HG03460 (cell line): ENCODE measurements at regions not wholly inside any gene's neighbourhood (a gene's known extent, or its start where the extent isn't known, plus 50 kb on each side); places are given as distances from the start of the nearest gene placed in this dataset.
"Not testable (repeated sequence)": the region's sequence is repeated elsewhere in the genome, so short reads cannot be mapped to it uniquely, and the experiment has no call there.

ENCODE experiments used
- ATAC-seq: cut with Tn5 transposase; IDR thresholded peaks from one replicate; pipeline ENCODE4 v1.9.1; 2021; ENCODE audit not compliant: unreplicated experiment

- no peak for ATAC-seq
Observed at GRCh38 chr1:242662886-242663285, 138.4 kb upstream of the PLD5 start.

GRCh38 chr1:242653772-242654171, 129.3 kb upstream of the PLD5 start:
- not testable (repeated sequence) for ATAC-seq

GRCh38 chr1:242651817-242652216, 127.3 kb upstream of the PLD5 start:
- no peak for ATAC-seq

GRCh38 chr1:242641461-242641860, 117.0 kb upstream of the PLD5 start:
- no peak for ATAC-seq

- ATAC-seq = no peak
Observed at GRCh38 chr1:242639104-242639503, 114.6 kb upstream of the PLD5 start.

- no peak for ATAC-seq
Observed at GRCh38 chr1:242634732-242635131, 110.2 kb upstream of the PLD5 start.

GRCh38 chr1:242629396-242629795, 104.9 kb upstream of the PLD5 start:
- no peak for ATAC-seq

GRCh38 chr1:242623756-242624155, 99.3 kb upstream of the PLD5 start:
- no peak for ATAC-seq

GRCh38 chr1:242623119-242623518, 98.6 kb upstream of the PLD5 start:
- no peak for ATAC-seq

GRCh38 chr1:242613266-242613815, 88.8 kb upstream of the PLD5 start:
- ATAC-seq = no peak

GRCh38 chr1:242610209-242610608, 85.7 kb upstream of the PLD5 start:
- no peak for ATAC-seq

- no peak for ATAC-seq
Observed at GRCh38 chr1:242605521-242605920, 81.0 kb upstream of the PLD5 start.

- ATAC-seq = no peak
Observed at GRCh38 chr1:242602001-242602400, 77.5 kb upstream of the PLD5 start.

- ATAC-seq = not testable (repeated sequence)
Observed at GRCh38 chr1:242593756-242594155, 69.3 kb upstream of the PLD5 start.

GRCh38 chr1:242586360-242586680, 61.8 kb upstream of the PLD5 start:
- no peak for ATAC-seq

- ATAC-seq = no peak
Observed at GRCh38 chr1:242585616-242586359, 61.3 kb upstream of the PLD5 start.

GRCh38 chr1:242582669-242583068, 58.2 kb upstream of the PLD5 start:
- ATAC-seq = no peak

- no peak for ATAC-seq
Observed at GRCh38 chr1:242579528-242580235, 55.2 kb upstream of the PLD5 start.
